HUES48 (cell line): ENCODE measurements at regions not wholly inside any gene's neighbourhood (a gene's known extent, or its start where the extent isn't known, plus 50 kb on each side); places are given as distances from the start of the nearest gene placed in this dataset.

Experiments used
- H3K27ac ChIP-seq: one replicate; pipeline ENCODE4 v1.7.0; 2013; ENCODE audit warnings: low read depth, low read length, inconsistent platforms
- H3K27me3 ChIP-seq: 2 replicates; pipeline ENCODE4 v1.6.1; 2013; ENCODE audit warnings: mild to moderate bottlenecking, low read length; ENCODE audit not compliant: control insufficient read depth, insufficient read depth
- H3K36me3 ChIP-seq: 2 replicates; pipeline ENCODE4 v1.6.1; 2013; ENCODE audit warnings: low read length; ENCODE audit not compliant: control insufficient read depth, insufficient read depth
- H3K4me1 ChIP-seq: 2 replicates; pipeline ENCODE4 v1.6.1; 2013; ENCODE audit warnings: mild to moderate bottlenecking, low read length; ENCODE audit not compliant: control insufficient read depth, insufficient read depth
- H3K4me3 ChIP-seq: 2 replicates; pipeline ENCODE4 v1.5.1; 2013; ENCODE audit warnings: mild to moderate bottlenecking, low read depth, low read length
- H3K9ac ChIP-seq: 2 replicates; pipeline ENCODE4 v1.6.1; 2013; ENCODE audit warnings: mild to moderate bottlenecking, low read depth, low read length, moderate library complexity
- H3K9me3 ChIP-seq: 2 replicates; pipeline ENCODE4 v1.6.1; 2013; ENCODE audit warnings: low read length; ENCODE audit not compliant: control insufficient read depth, insufficient read depth

GRCh38 chr18:61153571-61153970, 179.7 kb upstream of the CDH20 start:
- Histone ChIP-seq H3K9ac (no peak overlapping the region), H3K27me3 (no peaks in the 10 kb centered on the region), H3K9me3 (no peaks in the 10 kb centered on the region), H3K36me3 (no peaks in the 10 kb centered on the region), H3K27ac (no peak overlapping the region), H3K4me3 (no peak overlapping the region), H3K4me1 (no peaks in the 10 kb centered on the region)

- Histone ChIP-seq H3K9ac (no peak overlapping the region), H3K9me3 (no peaks in the 10 kb centered on the region), H3K27me3 (no peaks in the 10 kb centered on the region), H3K27ac (no peak overlapping the region), H3K36me3 (no peaks in the 10 kb centered on the region), H3K4me1 (no peaks in the 10 kb centered on the region), H3K4me3 (no peak overlapping the region)
Measured at GRCh38 chr18:61154866-61155265, 178.4 kb upstream of the CDH20 start.

- Histone ChIP-seq H3K4me1 (no peaks in the 10 kb centered on the region), H3K27ac (no peak overlapping the region), H3K4me3 (no peak overlapping the region), H3K36me3 (no peaks in the 10 kb centered on the region), H3K9ac (no peak overlapping the region), H3K27me3 (no peaks in the 10 kb centered on the region), H3K9me3 (no peaks in the 10 kb centered on the region)
Measured at GRCh38 chr18:61155586-61155985, 177.6 kb upstream of the CDH20 start.

- Histone ChIP-seq H3K36me3 (no peaks in the 10 kb centered on the region), H3K4me1 (no peaks in the 10 kb centered on the region), H3K9me3 (no peaks in the 10 kb centered on the region), H3K4me3 (no peak overlapping the region), H3K27me3 (no peaks in the 10 kb centered on the region), H3K27ac (no peak overlapping the region), H3K9ac (no peak overlapping the region)
Measured at GRCh38 chr18:61157451-61157850, 175.8 kb upstream of the CDH20 start.

- Histone ChIP-seq H3K9me3 (no peaks in the 10 kb centered on the region), H3K36me3 (no peaks in the 10 kb centered on the region), H3K27me3 (no peaks in the 10 kb centered on the region), H3K4me3 (no peak overlapping the region), H3K9ac (no peak overlapping the region), H3K27ac (no peak overlapping the region), H3K4me1 (no peaks in the 10 kb centered on the region)
Measured at GRCh38 chr18:61159246-61159645, 174.0 kb upstream of the CDH20 start.

GRCh38 chr18:61164321-61164720, 168.9 kb upstream of the CDH20 start:
- no peak overlapping the region for H3K9ac ChIP-seq
- H3K27me3 ChIP-seq = no peaks in the 10 kb centered on the region
- H3K4me3 ChIP-seq = no peak overlapping the region
- H3K36me3 ChIP-seq = no peaks in the 10 kb centered on the region
- H3K9me3 ChIP-seq = no peaks in the 10 kb centered on the region
- no peaks in the 10 kb centered on the region for H3K4me1 ChIP-seq
- no peak overlapping the region for H3K27ac ChIP-seq

- no peaks in the 10 kb centered on the region for H3K9me3 ChIP-seq
- H3K36me3 ChIP-seq = no peaks in the 10 kb centered on the region
- H3K9ac ChIP-seq = no peak overlapping the region
- H3K27ac ChIP-seq = no peak overlapping the region
- no peaks in the 10 kb centered on the region for H3K4me1 ChIP-seq
- no peak overlapping the region for H3K4me3 ChIP-seq
- H3K27me3 ChIP-seq = no peaks in the 10 kb centered on the region
Measured at GRCh38 chr18:61167902-61168301, 165.3 kb upstream of the CDH20 start.

- Histone ChIP-seq H3K9me3 (no peaks in the 10 kb centered on the region), H3K36me3 (no peaks in the 10 kb centered on the region), H3K27ac (no peak overlapping the region), H3K4me1 (no peaks in the 10 kb centered on the region), H3K4me3 (no peak overlapping the region), H3K9ac (no peak overlapping the region), H3K27me3 (no peaks in the 10 kb centered on the region)
Measured at GRCh38 chr18:61169386-61169785, 163.8 kb upstream of the CDH20 start.

GRCh38 chr18:61172624-61173023, 160.6 kb upstream of the CDH20 start:
- no peaks in the 10 kb centered on the region for H3K4me1 ChIP-seq
- H3K9me3 ChIP-seq = no peaks in the 10 kb centered on the region
- no peaks in the 10 kb centered on the region for H3K27me3 ChIP-seq
- H3K36me3 ChIP-seq = no peaks in the 10 kb centered on the region
- H3K9ac ChIP-seq = no peak overlapping the region
- H3K4me3 ChIP-seq = no peak overlapping the region
- no peak overlapping the region for H3K27ac ChIP-seq

- no peak overlapping the region for H3K27ac ChIP-seq
- no peak overlapping the region for H3K4me3 ChIP-seq
- no peaks in the 10 kb centered on the region for H3K4me1 ChIP-seq
- no peaks in the 10 kb centered on the region for H3K27me3 ChIP-seq
- H3K36me3 ChIP-seq = no peaks in the 10 kb centered on the region
- no peak overlapping the region for H3K9ac ChIP-seq
- no peaks in the 10 kb centered on the region for H3K9me3 ChIP-seq
Measured at GRCh38 chr18:61173554-61173953, 159.7 kb upstream of the CDH20 start.

GRCh38 chr18:61183798-61184197, 149.4 kb upstream of the CDH20 start:
- H3K9ac ChIP-seq = no peak overlapping the region
- no peaks in the 10 kb centered on the region for H3K9me3 ChIP-seq
- H3K27ac ChIP-seq = no peak overlapping the region
- H3K27me3 ChIP-seq = no peaks in the 10 kb centered on the region
- H3K4me1 ChIP-seq = no peaks in the 10 kb centered on the region
- no peak overlapping the region for H3K4me3 ChIP-seq
- no peaks in the 10 kb centered on the region for H3K36me3 ChIP-seq

- Histone ChIP-seq H3K27ac (no peak overlapping the region), H3K36me3 (no peaks in the 10 kb centered on the region), H3K27me3 (no peaks in the 10 kb centered on the region), H3K9ac (no peak overlapping the region), H3K9me3 (no peaks in the 10 kb centered on the region), H3K4me1 (no peaks in the 10 kb centered on the region), H3K4me3 (no peak overlapping the region)
Measured at GRCh38 chr18:61187971-61188370, 145.3 kb upstream of the CDH20 start.
